ENCODE measurements at regions not wholly inside any gene's neighbourhood (a gene's known extent, or its start where the extent isn't known, plus 50 kb on each side); places are given as distances from the start of the nearest gene placed in this dataset.

GRCh38 chr2:6177811-6178210 is 485.6 kb downstream of the SOX11 start:
- ATAC-seq = no peak
- TF ChIP-seq ISL1 (CRISPR knock-in tag; IDR thresholded peaks at IDR 0.05) (no peak), ZNF8 (CRISPR knock-in tag; IDR thresholded peaks at IDR 0.05) (no peak), RARB (CRISPR knock-in tag; IDR thresholded peaks at IDR 0.05) (no peak), GLIS3 (CRISPR knock-in tag; IDR thresholded peaks at IDR 0.05) (no peak), ARNTL (CRISPR knock-in tag; IDR thresholded peaks at IDR 0.05; ENCODE audit: borderline replicate concordance, low read depth) (no peak), ZC3H10 (CRISPR knock-in tag; IDR thresholded peaks at IDR 0.05) (no peak), CREB5 (CRISPR knock-in tag; IDR thresholded peaks at IDR 0.05; ENCODE audit: low read depth) (no peak), PPARA (CRISPR knock-in tag; IDR thresholded peaks at IDR 0.05; ENCODE audit: borderline replicate concordance) (no peak), BACH2 (CRISPR knock-in tag; IDR thresholded peaks at IDR 0.05; ENCODE audit: borderline replicate concordance) (no peak), TCF4 (CRISPR knock-in tag; IDR thresholded peaks at IDR 0.05; ENCODE audit: borderline replicate concordance) (no peak), SNAI2 (CRISPR knock-in tag; IDR thresholded peaks at IDR 0.05) (no peak), CSDC2 (CRISPR knock-in tag; IDR thresholded peaks at IDR 0.05) (no peak), ZNF70 (CRISPR knock-in tag; IDR thresholded peaks at IDR 0.05) (no peak), ZFP3 (CRISPR knock-in tag; IDR thresholded peaks at IDR 0.05) (no peak), ESRRG (CRISPR knock-in tag; IDR thresholded peaks at IDR 0.05) (no peak)
- TF ChIP-seq, protein P1, sequence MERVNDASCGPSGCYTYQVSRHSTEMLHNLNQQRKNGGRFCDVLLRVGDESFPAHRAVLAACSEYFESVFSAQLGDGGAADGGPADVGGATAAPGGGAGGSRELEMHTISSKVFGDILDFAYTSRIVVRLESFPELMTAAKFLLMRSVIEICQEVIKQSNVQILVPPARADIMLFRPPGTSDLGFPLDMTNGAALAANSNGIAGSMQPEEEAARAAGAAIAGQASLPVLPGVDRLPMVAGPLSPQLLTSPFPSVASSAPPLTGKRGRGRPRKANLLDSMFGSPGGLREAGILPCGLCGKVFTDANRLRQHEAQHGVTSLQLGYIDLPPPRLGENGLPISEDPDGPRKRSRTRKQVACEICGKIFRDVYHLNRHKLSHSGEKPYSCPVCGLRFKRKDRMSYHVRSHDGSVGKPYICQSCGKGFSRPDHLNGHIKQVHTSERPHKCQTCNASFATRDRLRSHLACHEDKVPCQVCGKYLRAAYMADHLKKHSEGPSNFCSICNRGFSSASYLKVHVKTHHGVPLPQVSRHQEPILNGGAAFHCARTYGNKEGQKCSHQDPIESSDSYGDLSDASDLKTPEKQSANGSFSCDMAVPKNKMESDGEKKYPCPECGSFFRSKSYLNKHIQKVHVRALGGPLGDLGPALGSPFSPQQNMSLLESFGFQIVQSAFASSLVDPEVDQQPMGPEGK (CRISPR knock-in tag; IDR thresholded peaks at IDR 0.05; ENCODE audit: borderline replicate concordance) = no peak
- TF ChIP-seq, protein P2, sequence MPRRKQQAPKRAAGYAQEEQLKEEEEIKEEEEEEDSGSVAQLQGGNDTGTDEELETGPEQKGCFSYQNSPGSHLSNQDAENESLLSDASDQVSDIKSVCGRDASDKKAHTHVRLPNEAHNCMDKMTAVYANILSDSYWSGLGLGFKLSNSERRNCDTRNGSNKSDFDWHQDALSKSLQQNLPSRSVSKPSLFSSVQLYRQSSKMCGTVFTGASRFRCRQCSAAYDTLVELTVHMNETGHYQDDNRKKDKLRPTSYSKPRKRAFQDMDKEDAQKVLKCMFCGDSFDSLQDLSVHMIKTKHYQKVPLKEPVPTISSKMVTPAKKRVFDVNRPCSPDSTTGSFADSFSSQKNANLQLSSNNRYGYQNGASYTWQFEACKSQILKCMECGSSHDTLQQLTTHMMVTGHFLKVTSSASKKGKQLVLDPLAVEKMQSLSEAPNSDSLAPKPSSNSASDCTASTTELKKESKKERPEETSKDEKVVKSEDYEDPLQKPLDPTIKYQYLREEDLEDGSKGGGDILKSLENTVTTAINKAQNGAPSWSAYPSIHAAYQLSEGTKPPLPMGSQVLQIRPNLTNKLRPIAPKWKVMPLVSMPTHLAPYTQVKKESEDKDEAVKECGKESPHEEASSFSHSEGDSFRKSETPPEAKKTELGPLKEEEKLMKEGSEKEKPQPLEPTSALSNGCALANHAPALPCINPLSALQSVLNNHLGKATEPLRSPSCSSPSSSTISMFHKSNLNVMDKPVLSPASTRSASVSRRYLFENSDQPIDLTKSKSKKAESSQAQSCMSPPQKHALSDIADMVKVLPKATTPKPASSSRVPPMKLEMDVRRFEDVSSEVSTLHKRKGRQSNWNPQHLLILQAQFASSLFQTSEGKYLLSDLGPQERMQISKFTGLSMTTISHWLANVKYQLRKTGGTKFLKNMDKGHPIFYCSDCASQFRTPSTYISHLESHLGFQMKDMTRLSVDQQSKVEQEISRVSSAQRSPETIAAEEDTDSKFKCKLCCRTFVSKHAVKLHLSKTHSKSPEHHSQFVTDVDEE (CRISPR knock-in tag; IDR thresholded peaks at IDR 0.05) = no peak

GRCh38 chr2:6181525-6181924 is 489.3 kb downstream of the SOX11 start:
- TF ChIP-seq ZNF70 (CRISPR knock-in tag; IDR thresholded peaks at IDR 0.05) (no peak), ZNF8 (CRISPR knock-in tag; IDR thresholded peaks at IDR 0.05) (no peak), SNAI2 (CRISPR knock-in tag; IDR thresholded peaks at IDR 0.05) (0 out of 2 replicates have a peak, but pooled peaks have one; percentile 22), PPARA (CRISPR knock-in tag; IDR thresholded peaks at IDR 0.05; ENCODE audit: borderline replicate concordance) (no peak), ZNF565 (CRISPR knock-in tag; conservative IDR thresholded peaks at IDR 0.05; ENCODE audit: low read depth) (no peak), CSDC2 (CRISPR knock-in tag; IDR thresholded peaks at IDR 0.05) (no peak), ZFP3 (CRISPR knock-in tag; IDR thresholded peaks at IDR 0.05) (0 out of 2 replicates have a peak, but pooled peaks have one; percentile 12), TCF4 (CRISPR knock-in tag; IDR thresholded peaks at IDR 0.05; ENCODE audit: borderline replicate concordance) (no peak), OSR1 (CRISPR knock-in tag; IDR thresholded peaks at IDR 0.05) (no peak), ISL1 (CRISPR knock-in tag; IDR thresholded peaks at IDR 0.05) (peak; percentile 12; the same call in 1 of the 2 replicates)
- TF ChIP-seq, protein P2 (CRISPR knock-in tag; IDR thresholded peaks at IDR 0.05) = no peak
- peak; percentile 34; the same call in 1 of the 3 replicates for ATAC-seq

- TF ChIP-seq ZFP30 (CRISPR knock-in tag; IDR thresholded peaks at IDR 0.05) (no peak), RARB (CRISPR knock-in tag; IDR thresholded peaks at IDR 0.05) (no peak), ESRRG (CRISPR knock-in tag; IDR thresholded peaks at IDR 0.05) (no peak), PPARA (CRISPR knock-in tag; IDR thresholded peaks at IDR 0.05; ENCODE audit: borderline replicate concordance) (no peak), SNAI2 (CRISPR knock-in tag; IDR thresholded peaks at IDR 0.05) (no peak), BACH2 (CRISPR knock-in tag; IDR thresholded peaks at IDR 0.05; ENCODE audit: borderline replicate concordance) (no peak), ZNF565 (CRISPR knock-in tag; conservative IDR thresholded peaks at IDR 0.05; ENCODE audit: low read depth) (no peak), CREB5 (CRISPR knock-in tag; IDR thresholded peaks at IDR 0.05; ENCODE audit: low read depth) (no peak), ARNTL (CRISPR knock-in tag; IDR thresholded peaks at IDR 0.05; ENCODE audit: borderline replicate concordance, low read depth) (no peak)
- TF ChIP-seq, protein P1 (CRISPR knock-in tag; IDR thresholded peaks at IDR 0.05; ENCODE audit: borderline replicate concordance) = no peak
- TF ChIP-seq, protein P2 (CRISPR knock-in tag; IDR thresholded peaks at IDR 0.05) = no peak
- no peak for ATAC-seq
Measured at GRCh38 chr2:6181926-6182325, 489.7 kb downstream of the SOX11 start.

Measured in SK-N-SH treated with all-trans-retinoic acid at 6 μM for 48 hours (cell line).